ENCODE measurements at regions not wholly inside any gene's neighbourhood (a gene's known extent, or its start where the extent isn't known, plus 50 kb on each side); places are given as distances from the start of the nearest gene placed in this dataset.
A peak's percentile ranks its signal among the peaks of the same experiment; 100 is the strongest.

- peaks cover 6% of the 10 kb centered on the region for H3K27me3 Mint-ChIP-seq (ENCODE audit: low read depth, poor library complexity)
- no peak overlapping the region for H3K27ac Mint-ChIP-seq
- H3K9me3 Mint-ChIP-seq: no peaks in the 10 kb centered on the region
- H3K36me3 Mint-ChIP-seq (ENCODE audit: low read depth): no peaks in the 10 kb centered on the region
- no peak for TF ChIP-seq CTCF (IDR thresholded peaks at IDR 0.05)
- DNase-seq: no peak
- H3K4me1 Mint-ChIP-seq: peaks cover 12% of the 10 kb centered on the region
- no peak overlapping the region for H3K4me3 Mint-ChIP-seq
Measured at GRCh38 chr1:157442065-157442464, 110.2 kb downstream of the FCRL5 start.

- H3K27ac Mint-ChIP-seq: no peak overlapping the region
- DNase-seq: no peak
- peaks cover 8% of the 10 kb centered on the region for H3K9me3 Mint-ChIP-seq
- H3K4me3 Mint-ChIP-seq: no peak overlapping the region
- no peaks in the 10 kb centered on the region for H3K36me3 Mint-ChIP-seq (ENCODE audit: low read depth)
- H3K27me3 Mint-ChIP-seq (ENCODE audit: low read depth, poor library complexity): peaks cover 6% of the 10 kb centered on the region
- peaks cover 12% of the 10 kb centered on the region for H3K4me1 Mint-ChIP-seq
- no peak for TF ChIP-seq CTCF (IDR thresholded peaks at IDR 0.05)
Measured at GRCh38 chr1:157439302-157439954, 112.9 kb downstream of the FCRL5 start.

- Mint-ChIP-seq H3K9me3 (peaks cover 11% of the 10 kb centered on the region), H3K27me3 (ENCODE audit: low read depth, poor library complexity) (peaks cover 6% of the 10 kb centered on the region), H3K36me3 (ENCODE audit: low read depth) (no peaks in the 10 kb centered on the region), H3K4me1 (peaks cover 12% of the 10 kb centered on the region), H3K4me3 (no peak overlapping the region), H3K27ac (peak overlapping the region; percentile 70)
- no peak for DNase-seq
- no peak for TF ChIP-seq CTCF (IDR thresholded peaks at IDR 0.05)
Measured at GRCh38 chr1:157438613-157439012, 113.7 kb downstream of the FCRL5 start.

- peaks cover 11% of the 10 kb centered on the region for H3K9me3 Mint-ChIP-seq
- H3K27me3 Mint-ChIP-seq (ENCODE audit: low read depth, poor library complexity): peaks cover 6% of the 10 kb centered on the region
- DNase-seq: no peak
- H3K4me3 Mint-ChIP-seq: no peak overlapping the region
- no peak for TF ChIP-seq CTCF (IDR thresholded peaks at IDR 0.05)
- H3K4me1 Mint-ChIP-seq: peaks cover 12% of the 10 kb centered on the region
- no peak overlapping the region for H3K27ac Mint-ChIP-seq
- H3K36me3 Mint-ChIP-seq (ENCODE audit: low read depth): no peaks in the 10 kb centered on the region
Measured at GRCh38 chr1:157438146-157438545, 114.2 kb downstream of the FCRL5 start.

- H3K27ac Mint-ChIP-seq: no peak overlapping the region
- H3K27me3 Mint-ChIP-seq (ENCODE audit: low read depth, poor library complexity): peaks cover 6% of the 10 kb centered on the region
- no peaks in the 10 kb centered on the region for H3K36me3 Mint-ChIP-seq (ENCODE audit: low read depth)
- peaks cover 11% of the 10 kb centered on the region for H3K9me3 Mint-ChIP-seq
- no peak for DNase-seq
- peaks cover 10% of the 10 kb centered on the region for H3K4me1 Mint-ChIP-seq
- H3K4me3 Mint-ChIP-seq: no peak overlapping the region
- no peak for TF ChIP-seq CTCF (IDR thresholded peaks at IDR 0.05)
Measured at GRCh38 chr1:157437296-157437695, 115.0 kb downstream of the FCRL5 start.

GRCh38 chr1:157431751-157432150 is 120.6 kb downstream of the FCRL5 start:
- Mint-ChIP-seq H3K27me3 (ENCODE audit: low read depth, poor library complexity) (no peaks in the 10 kb centered on the region), H3K9me3 (peaks cover 11% of the 10 kb centered on the region), H3K27ac (no peak overlapping the region), H3K4me1 (no peaks in the 10 kb centered on the region), H3K36me3 (ENCODE audit: low read depth) (no peaks in the 10 kb centered on the region), H3K4me3 (no peak overlapping the region)
- no peak for DNase-seq
- TF ChIP-seq CTCF (IDR thresholded peaks at IDR 0.05): no peak
